ENCODE measurements at regions not wholly inside any gene's neighbourhood (a gene's known extent, or its start where the extent isn't known, plus 50 kb on each side); places are given as distances from the start of the nearest gene placed in this dataset.
"Not testable (repeated sequence)": the region's sequence is repeated elsewhere in the genome, so short reads cannot be mapped to it uniquely, and the experiment has no call there.

DNA sequence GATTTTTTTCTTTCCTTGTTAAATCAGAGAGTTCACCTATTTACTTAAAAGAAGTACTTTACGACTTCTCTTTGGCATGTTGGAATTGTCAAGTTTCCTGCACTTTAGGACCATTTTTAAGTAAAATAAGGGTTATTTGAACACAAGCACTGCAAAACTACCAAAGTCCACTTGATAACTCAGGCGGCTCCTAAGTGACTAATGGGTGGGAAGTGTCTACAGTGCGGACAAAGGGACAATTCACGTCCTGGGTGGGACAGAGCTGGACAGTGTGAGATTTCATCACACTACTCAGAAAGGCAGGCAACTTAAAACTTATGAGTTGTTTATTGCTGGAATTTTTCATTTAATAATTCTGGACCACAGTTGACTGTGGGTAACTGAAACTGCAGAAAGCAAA is 590.2 kb upstream of the UBE2E2 start:
- DNase-seq = no peak

DNA sequence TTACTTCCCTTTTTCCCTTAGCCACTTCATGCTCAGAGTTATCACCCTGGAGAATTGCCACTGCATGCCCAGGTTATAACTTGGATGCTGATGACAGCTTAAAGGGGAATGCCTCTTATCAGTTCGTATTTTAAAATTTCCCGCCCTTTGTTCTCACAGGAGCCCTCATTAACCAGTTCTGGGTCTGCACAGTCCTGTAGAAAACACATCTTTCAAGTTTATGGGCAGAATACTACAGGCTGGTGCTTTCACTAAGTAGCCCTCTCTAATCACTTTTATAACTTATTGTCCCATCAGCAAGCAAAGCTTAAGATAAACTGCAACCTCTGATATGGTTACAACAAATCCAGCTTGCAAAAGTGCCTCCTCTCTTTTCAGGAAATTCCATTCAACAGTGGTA is 587.3 kb upstream of the UBE2E2 start:
- no peak for DNase-seq

DNA sequence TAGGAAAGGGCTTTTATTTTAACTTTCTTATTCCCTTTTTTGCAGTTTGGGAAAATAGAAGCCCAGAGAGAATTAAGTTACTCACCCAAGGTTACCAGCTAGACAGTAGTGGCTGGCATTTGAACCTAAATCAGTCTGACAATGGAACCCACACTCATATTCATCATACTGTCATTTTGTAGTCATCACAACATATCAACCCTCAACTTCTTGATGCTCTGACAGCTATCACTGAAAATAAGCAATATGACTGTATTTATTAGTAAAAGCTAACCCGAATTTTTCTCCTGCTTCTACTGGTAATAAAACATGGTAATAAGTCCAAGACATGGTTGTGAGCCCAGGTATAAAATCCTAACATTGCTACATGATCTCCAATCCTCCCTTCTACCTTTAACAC is 585.8 kb upstream of the UBE2E2 start:
- DNase-seq = no peak

DNA sequence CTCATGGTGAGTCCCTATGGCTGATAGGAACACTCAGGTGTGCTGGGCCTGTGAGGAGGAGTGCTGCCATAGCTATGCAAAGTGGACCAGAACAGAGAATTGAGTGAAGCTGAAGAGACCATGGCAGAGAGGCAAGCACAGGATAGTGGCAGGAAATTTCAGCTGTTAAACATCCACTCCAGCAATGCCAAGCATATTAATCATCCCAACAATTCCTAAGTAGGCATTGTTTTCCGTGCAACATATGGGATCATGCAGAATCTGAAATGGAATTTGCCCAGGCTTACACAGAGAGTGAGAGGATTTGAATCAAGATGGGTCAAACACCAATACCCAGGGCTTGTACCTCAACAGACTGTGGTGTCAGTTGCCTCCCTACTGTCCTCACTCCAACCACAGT is 582.6 kb upstream of the UBE2E2 start:
- no peak for DNase-seq

DNA sequence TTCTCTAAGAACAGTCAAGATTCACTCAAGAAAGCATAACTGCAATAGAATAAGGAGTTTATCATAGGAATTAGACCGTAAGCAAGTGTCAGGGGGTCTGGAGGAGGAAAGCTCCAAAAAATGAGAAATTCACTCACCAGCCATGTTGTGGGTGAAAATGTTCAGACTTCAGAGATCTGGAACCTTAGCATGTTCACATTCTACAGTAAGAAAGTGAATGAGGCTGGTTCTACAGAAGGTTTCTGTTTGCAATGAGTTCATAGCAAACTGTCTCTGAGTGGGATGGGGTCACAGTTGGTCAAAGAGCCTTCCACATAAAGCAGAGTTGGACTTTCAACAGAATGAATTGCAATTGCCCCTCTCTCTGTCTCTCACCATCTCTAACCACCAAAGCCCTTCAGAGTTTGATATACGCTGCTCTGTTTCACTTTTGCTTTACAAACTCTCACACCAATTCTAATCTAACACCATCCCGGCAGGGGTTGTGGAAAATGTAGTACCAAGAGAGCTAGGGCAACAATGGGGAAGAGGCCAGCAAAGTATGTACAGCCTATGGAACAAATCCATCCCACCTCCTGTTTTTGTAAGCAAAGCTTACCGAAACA is 581.8 kb upstream of the UBE2E2 start:
- DNase-seq = no peak

DNA sequence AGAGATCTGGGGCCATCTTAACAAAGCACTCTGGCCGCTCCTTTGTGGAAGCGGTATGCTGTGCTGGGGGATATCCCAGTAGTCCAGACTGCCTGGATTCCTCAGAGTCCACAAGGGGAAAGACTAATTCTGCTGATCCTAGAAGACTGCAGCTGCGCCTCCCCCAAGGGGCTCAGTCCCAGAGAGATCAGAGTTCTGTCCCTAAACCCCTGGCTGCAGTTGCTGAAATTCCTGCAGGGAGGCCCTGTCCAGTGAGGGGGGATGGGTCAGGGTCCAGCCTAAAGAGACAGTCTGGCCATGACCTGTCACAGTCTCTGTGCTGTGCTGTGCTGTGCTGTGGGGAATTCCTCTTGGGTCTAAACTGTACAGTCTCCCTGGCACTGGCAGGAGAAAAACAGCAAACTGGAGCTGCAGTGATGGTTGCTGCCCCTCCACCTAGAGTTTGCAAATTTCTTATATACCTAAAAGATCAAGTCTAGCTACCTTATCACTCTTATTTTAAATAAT is 575.1 kb upstream of the UBE2E2 start:
- DNase-seq = no peak

DNA sequence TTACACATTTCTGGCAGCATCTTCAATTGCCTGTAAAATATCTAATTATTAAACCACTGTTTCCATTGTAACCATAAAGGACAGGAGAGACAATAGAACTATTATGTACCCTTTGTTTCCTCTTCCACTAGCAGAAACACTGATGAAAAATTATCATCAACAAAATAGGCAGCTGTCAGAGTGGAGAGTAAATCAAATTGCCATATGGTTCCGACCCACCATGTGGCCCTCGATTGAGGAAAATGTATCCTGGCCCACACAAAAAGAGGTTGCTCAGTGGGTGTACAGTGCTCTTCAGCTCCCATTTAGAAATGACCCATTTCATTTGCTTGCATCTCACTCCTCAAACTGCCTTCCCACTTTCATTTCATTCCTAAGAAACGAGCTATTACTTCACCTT is 570.6 kb upstream of the UBE2E2 start:
- DNase-seq = no peak

DNA sequence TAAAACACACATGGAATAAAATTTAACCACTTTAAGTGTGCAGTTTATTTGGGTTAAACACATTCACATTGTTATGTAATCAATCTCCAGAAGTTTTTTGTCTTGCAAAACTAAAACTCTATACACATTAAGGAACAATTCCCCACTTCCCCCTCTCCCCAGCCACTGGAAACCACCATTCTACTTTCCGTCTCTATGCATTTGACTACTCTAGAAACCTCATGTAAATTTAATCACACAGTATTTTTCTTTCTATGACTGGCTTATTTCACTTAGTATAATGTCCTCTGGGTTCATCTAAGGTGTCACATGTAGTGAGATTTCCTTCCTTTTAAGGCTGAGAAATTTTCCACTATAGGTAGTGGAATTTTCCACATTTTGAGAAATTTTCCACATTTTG is 568.7 kb upstream of the UBE2E2 start:
- no peak for DNase-seq

DNA sequence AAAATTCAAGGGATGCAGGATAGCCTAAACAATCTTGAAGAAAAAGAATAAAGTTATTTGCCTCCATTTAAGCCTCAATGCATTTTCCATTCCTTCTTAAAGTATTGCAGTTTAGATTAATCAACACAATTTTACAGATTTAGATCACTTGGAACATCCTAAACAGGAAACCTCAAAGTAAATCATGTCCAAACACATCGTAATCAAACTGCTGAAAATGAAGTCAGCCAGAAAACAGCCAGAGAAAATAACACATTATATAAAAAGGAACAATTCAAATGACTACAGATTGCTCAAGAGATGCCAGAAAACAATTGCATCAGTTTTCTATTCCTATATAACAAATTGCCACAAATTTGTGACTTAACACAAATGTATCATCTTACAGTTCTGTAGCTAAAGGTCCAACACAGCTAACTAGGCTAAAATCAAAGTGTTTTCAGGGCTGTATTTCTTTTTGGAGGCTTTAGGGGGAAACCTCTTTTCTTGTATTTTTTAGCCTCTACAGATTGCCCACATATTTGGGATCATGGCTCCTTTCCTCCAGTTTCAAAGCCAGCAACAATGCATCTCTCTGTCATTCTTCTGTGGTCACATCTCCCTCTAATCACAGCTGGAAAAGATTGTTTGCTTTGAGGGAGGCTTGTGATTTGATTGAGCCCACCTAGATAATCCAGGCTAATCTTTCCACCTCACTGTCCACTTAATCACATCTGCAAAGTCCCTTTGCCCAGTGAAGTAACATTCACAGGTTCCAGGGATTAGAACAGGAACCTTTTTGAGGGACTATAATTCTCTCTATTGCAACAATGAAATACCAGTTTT is 543.3 kb upstream of the UBE2E2 start:
- DNase-seq = no peak

DNA sequence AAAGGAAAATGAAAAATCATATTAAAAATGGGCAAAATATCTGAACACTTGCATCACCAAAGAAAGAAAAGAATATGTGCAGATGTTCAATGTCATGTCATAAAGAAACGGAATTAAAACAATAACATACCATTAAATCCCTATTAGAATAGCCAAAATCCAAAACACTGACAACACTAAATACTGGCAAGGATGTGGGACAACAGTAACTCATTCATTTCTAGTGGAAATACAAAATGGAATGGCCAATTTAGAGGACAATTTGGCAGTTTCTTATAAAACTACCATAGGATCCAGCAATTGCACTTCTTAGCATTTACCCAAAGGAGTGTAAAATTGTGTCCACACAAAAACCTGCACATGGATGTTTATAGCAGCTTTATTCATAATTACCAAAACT is 542.5 kb upstream of the UBE2E2 start:
- no peak for DNase-seq

DNA sequence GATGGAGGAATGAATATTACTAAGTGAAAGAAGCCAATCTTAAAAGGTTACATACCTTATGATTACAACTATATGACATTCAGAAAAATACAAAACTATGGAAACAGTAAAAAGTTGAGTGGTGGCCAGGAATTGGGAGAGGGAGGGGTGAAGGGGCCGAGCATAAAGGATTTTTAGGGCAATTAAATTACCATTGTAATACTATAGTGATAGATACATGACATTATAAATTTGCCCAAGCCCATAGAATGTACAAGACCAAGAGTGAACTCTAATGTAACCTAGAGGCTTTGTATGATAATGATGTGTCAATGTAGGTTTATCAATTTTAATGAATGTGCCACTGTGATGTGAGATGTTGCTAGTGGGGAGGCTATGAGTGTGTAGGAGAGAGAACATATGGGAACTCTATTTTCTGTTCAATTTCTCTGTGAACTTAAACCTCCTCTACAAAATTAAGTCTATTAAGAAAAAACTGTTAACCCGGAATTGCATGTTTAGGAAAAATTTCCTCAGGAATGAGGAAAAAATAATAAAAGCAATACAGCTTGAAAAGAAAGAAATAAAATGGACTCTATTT is 541.9 kb upstream of the UBE2E2 start:
- DNase-seq = no peak

DNA sequence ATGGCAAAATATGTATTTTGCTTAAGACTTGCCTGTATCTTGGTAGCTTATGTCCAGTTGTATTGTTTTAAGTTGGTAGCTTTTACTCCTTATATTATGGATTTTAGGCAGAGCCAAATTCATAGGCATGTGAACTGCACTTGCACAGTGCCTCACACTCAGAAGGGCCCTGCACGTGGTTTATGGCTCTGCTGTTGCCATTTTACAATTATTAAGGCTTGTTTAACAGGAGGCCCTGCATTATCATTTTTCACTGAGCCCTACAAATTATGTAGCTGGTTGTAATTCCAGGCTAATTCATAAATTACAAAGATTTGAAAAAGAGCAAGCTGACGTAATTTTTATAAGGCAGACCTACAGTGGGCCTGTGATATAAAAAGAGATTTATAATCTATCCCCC is 537.6 kb upstream of the UBE2E2 start:
- no peak for DNase-seq

DNA sequence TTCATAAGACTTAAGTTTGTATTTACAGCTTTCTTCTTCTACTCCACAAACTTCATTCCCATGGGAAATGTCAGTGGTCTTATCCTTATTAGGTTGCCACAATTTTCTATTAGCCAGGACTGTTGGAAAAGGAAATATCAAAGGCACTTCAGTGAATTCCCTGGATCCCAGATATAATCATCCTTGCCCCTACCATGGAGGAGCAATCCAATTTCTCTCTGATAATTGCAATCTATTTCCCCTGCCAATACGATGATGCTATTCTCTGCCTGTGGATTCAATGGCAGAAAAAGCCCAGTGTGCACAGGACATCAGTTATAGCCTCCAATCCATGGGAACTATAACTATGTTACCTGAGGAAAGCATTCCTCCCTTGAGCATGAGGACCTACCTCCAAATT is 536.4 kb upstream of the UBE2E2 start:
- DNase-seq = no peak

DNA sequence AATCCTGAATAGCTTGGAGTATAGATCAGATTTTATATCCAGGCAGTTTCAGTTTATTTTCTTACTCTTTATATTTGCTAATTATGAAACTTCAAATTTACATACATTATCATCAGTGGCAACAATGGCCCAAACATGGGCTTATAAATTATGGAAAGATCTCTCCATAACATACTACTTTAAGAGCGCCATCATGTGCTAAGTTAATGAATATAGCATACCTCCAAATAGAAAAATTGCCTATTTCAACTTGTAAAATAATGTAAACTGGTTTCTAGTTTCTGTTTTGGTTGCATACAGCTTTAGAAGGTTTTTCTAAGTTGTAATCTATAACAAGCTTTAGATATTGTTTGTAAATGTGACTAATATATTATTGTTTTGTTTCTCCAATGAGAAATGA is 531.3 kb upstream of the UBE2E2 start:
- DNase-seq = no peak

DNA sequence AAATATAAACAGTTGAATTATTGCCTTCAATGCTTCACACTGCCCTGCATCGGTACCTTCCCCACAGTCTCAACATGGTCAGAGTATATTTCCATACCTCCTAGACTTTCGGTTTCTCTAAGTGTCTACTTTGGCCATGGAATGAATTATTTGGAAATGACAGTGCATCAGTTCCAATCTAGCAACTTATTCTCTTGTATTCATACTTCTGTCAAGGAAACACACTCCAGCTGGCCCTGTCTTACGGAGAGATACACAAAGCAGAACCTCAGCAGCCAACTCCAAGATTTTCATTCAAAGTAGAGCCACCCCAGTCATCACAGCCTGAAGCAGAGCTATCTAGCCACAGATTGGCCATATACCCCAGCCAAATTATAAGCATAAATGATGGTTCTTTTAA is 518.4 kb upstream of the UBE2E2 start:
- DNase-seq = no peak

DNA sequence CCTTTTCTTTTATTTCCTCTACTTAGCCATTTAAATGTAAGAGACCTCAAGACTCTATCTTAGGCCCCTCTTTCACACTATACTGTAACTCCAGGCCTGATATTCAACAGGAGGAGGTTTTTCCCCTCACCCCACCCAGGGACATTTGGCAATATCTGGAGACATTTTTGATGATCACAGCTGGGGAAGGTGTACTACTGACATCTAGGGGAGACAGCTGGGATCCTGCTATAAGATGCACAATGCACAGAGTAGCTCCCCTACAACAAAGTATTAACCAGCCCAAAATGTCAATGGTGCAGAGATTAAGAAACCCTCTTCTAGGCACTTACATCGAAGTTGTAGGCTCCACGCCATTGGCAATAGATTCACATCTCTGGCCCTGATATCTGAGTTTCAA is 517.5 kb upstream of the UBE2E2 start:
- no peak for DNase-seq

DNA sequence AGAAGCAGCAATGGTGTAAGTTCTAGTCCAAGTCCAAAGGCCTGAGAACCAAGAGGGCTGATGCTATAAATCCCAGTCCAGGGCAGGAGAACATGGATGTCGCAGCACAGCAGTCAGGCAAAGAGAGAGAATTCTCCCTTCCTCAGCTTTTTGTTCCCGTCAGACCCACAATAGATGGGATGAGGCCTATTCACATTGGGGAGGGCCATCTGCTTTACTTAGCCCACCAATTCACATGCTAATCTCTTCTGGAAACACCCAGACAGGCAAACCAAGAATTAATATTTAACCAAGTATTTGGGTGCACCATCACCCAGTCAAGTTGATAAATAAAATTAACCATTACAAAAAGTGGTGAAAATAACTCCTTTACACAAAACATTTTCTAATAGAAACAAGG is 511.7 kb upstream of the UBE2E2 start:
- DNase-seq = no peak

DNA sequence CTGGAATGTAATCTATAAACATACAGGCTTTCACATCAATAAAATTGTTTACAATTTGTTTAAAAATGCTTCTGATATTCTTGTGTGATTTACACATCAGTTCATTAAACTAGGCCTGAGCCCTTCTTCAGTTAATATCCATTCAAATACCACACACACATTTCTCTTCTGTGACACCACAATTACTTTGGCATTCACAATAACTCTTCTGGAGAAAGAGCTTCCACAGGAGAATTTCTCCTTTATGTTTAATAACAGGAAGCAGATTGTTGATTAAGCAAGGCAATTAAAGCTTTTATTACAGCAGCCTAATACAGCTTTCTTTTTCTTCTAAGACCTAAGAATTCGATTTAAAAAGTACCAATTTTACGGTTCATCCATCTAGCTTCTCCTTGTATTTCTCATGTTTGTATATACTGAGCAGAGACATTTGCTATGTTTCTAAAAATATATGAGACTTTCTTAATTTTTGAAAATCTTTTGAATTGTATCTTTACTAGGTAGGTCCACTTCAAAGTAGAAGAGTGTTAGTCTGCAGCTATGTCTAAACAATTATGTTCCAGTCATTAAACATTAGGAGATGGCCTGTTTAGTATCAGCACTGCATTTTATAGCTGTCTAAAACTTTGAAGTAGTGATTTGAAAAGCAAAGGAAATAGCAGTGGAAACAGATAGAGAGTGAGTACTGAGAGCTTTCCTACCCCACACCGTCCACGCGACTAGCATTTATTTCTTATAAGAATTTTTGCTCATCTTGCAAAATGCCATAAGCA is 511.1 kb upstream of the UBE2E2 start:
- DNase-seq = no peak

DNA sequence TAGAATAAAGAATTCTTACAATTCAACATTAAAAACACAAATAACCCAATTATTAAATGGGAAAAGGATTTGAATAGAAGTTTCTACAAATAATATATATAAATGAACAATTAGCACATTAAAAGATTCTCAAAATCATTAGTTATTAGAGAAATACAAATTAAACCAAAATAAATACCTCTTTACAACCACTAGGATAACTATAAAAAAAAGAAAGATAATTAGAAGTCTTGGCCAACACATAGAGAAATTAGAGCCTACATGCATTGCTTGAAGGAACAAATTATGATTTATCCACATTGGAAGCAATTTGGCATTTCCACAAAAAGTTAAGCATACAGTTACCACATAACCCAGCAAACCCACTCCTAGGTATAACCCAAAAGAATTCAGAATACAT is 502.3 kb upstream of the UBE2E2 start:
- no peak for DNase-seq

DNA sequence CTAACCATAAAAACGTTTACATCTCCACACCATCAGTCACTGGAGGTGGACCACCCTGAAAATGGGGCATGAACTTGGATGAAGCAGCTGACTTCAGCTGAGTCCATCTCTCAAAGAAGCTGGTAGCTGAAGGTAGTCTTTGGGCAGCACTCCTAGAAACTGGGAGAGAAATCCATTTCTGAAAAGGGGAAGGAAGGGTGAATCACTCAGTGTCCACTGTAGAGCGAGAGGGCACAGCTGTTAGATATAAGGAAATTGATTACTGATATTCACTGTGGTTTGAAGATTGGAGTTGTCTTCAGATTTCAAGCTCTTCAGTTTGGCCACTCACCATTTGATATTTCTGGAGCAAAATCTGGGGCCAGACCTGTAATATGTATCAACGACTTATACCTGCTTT is 499.0 kb upstream of the UBE2E2 start:
- DNase-seq = no peak

DNA sequence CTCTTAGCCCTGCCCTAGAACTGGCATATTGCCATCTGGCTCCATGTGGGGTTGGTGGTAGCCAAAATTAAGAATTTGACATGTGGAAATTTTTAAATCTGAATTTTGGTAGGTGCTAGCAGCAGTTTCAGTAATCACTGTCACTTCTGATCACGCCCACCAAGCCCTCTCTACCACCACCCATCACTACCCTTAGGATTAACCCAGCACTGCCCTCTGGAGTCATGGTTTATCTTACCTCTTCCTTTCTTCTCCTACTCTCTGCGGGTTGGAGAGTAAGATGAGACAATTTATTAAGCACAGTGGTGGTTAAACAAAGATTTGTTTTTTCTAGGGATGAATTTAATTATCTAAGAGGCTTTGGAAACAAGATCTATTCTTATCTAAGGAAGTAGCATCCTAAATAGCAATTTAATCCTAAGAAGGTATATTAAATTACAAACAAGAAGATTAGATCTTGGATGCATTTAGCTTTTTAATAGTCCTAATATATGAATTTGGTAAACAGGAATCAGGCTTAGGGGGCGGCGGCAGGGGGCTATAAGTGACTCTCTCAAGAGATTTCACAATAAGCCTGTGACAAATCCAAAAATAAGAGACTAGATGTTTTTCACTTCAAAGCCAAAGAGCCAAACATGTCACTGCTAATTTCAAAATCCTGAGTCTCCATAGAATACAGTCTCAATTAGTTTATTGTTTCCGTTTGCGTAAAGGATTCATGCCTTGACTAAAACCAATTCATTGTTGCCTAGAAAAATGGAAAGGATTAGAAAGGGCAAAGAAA is 498.4 kb upstream of the UBE2E2 start:
- DNase-seq = no peak

DNA sequence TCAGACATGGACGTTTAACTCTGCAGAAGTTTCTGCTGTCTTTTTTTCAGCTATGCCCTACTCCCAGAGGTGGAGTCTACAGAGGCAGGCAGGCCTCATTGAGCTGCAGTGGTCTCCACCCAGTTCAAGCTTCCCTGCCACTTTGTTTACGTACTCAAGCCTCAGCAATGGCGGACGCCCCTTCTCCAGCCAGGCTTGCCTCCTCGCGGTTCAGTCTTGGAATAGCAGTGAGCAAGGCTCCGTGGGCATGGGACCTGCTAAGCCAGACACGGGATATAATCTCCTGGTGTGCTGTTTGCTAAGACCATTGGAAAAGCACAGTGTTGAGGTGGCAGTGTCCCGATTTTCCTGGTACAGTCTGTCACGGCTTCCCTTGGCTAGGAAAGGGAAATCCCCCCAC is 496.2 kb upstream of the UBE2E2 start:
- not testable (repeated sequence) for DNase-seq

DNA sequence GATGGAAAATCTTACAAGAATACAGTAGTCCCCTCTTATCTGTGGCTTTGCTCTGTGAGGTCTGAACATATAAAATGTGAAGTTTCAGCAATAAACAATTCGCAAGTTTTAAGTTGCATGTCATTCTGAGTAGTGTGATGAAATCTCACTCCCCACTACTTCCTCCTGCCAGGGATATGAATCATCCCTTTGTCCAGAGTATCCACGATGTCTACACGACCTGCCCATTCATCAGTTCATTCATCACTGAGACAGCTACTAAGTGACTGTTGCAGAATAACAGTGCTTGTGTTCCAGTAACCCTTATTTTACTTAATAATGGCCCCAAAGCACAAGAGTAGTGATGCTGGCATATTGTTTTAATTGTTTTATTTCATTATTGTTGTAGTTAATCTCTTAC is 489.2 kb upstream of the UBE2E2 start:
- no peak for DNase-seq

Data from NCI-H2227 treated with DMSO at 0.1 percent for 48 hours (cell line).